Mesothelial cell of epicardium (in vitro differentiated cells): ENCODE measurements at regions not wholly inside any gene's neighbourhood (a gene's known extent, or its start where the extent isn't known, plus 50 kb on each side); places are given as distances from the start of the nearest gene placed in this dataset.

Experiments used
- DNase-seq, 2 experiments: peaks; one replicate each; pipeline ENCODE4 v3.0.0; 2021; ENCODE audit warnings: low spot score in 2 of 2; ENCODE audit not compliant: unreplicated experiment in 2 of 2
- H3K27ac Mint-ChIP-seq: 2 replicates; pipeline ENCODE4 v1.8.0; 2021; ENCODE audit warnings: mixed read lengths
- H3K27me3 Mint-ChIP-seq: 2 replicates; pipeline ENCODE4 v1.8.0; 2021; ENCODE audit warnings: low read depth, mixed read lengths
- H3K36me3 Mint-ChIP-seq: 2 replicates; pipeline ENCODE4 v1.8.0; 2021; ENCODE audit warnings: mixed read lengths
- H3K4me1 Mint-ChIP-seq: 2 replicates; pipeline ENCODE4 v1.8.0; 2021; ENCODE audit warnings: mixed read lengths
- H3K4me3 Mint-ChIP-seq: 2 replicates; pipeline ENCODE4 v1.8.0; 2021; ENCODE audit warnings: mild to moderate bottlenecking, moderate library complexity, mixed read lengths
- H3K9me3 Mint-ChIP-seq: 2 replicates; pipeline ENCODE4 v1.8.0; 2021; ENCODE audit warnings: mixed read lengths
- CTCF ChIP-seq: fragments of 200-600 bp; sonication (generic); IDR thresholded peaks from one replicate; pipeline ENCODE4 v1.5.0; 2021; ENCODE audit warnings: antibody characterized with exemption; ENCODE audit not compliant: unreplicated experiment

- TF ChIP-seq CTCF: no peak
- Mint-ChIP-seq H3K27ac (no peak overlapping the region), H3K4me3 (no peak overlapping the region), H3K9me3 (no peaks in the 10 kb centered on the region), H3K27me3 (peaks cover 6% of the 10 kb centered on the region), H3K4me1 (no peaks in the 10 kb centered on the region), H3K36me3 (no peaks in the 10 kb centered on the region)
- DNase-seq: no peak
These were observed 233.1 kb upstream of the PLSCR5 start for GRCh38 chr3:146838221-146838620.

GRCh38 chr3:146834917-146835316 is 229.8 kb upstream of the PLSCR5 start:
- DNase-seq: no peak
- TF ChIP-seq CTCF: no peak
- no peak overlapping the region for H3K4me3 Mint-ChIP-seq
- no peaks in the 10 kb centered on the region for H3K4me1 Mint-ChIP-seq
- no peaks in the 10 kb centered on the region for H3K27me3 Mint-ChIP-seq
- no peaks in the 10 kb centered on the region for H3K9me3 Mint-ChIP-seq
- H3K36me3 Mint-ChIP-seq: no peaks in the 10 kb centered on the region
- no peak overlapping the region for H3K27ac Mint-ChIP-seq

- Mint-ChIP-seq H3K9me3 (no peaks in the 10 kb centered on the region), H3K4me1 (peaks cover 2% of the 10 kb centered on the region), H3K4me3 (no peak overlapping the region), H3K27ac (no peak overlapping the region), H3K36me3 (no peaks in the 10 kb centered on the region), H3K27me3 (no peaks in the 10 kb centered on the region)
- TF ChIP-seq CTCF: no peak
- no peak for DNase-seq
These were observed 227.8 kb upstream of the PLSCR5 start for GRCh38 chr3:146832857-146833458.

- Mint-ChIP-seq H3K4me1 (peaks cover 10% of the 10 kb centered on the region), H3K36me3 (no peaks in the 10 kb centered on the region)
- TF ChIP-seq CTCF: no peak
These were observed 226.5 kb upstream of the PLSCR5 start for GRCh38 chr3:146831659-146832058.

GRCh38 chr3:146830231-146830630 is 225.1 kb upstream of the PLSCR5 start:
- Mint-ChIP-seq H3K4me3 (no peak overlapping the region), H3K36me3 (no peaks in the 10 kb centered on the region), H3K27ac (no peak overlapping the region), H3K4me1 (peaks cover 10% of the 10 kb centered on the region), H3K27me3 (no peaks in the 10 kb centered on the region), H3K9me3 (no peaks in the 10 kb centered on the region)
- TF ChIP-seq CTCF: no peak
- DNase-seq: no peak

More at GRCh38 chr3:146831659-146832058, 226.5 kb upstream of the PLSCR5 start:
- no peak overlapping the region for H3K4me3 Mint-ChIP-seq
- H3K27ac Mint-ChIP-seq: no peak overlapping the region
- H3K27me3 Mint-ChIP-seq: no peaks in the 10 kb centered on the region
- H3K9me3 Mint-ChIP-seq: no peaks in the 10 kb centered on the region
- no peak for DNase-seq

- no peak for DNase-seq
- no peaks in the 10 kb centered on the region for H3K9me3 Mint-ChIP-seq
- no peak for TF ChIP-seq CTCF
- H3K4me1 Mint-ChIP-seq: peaks cover 10% of the 10 kb centered on the region
- peak overlapping the region; percentile 17 for H3K27ac Mint-ChIP-seq
- no peak overlapping the region for H3K4me3 Mint-ChIP-seq
- H3K27me3 Mint-ChIP-seq: no peaks in the 10 kb centered on the region
- H3K36me3 Mint-ChIP-seq: no peaks in the 10 kb centered on the region
These were observed 222.7 kb upstream of the PLSCR5 start for GRCh38 chr3:146827836-146828235.
